ENCODE measurements at regions not wholly inside any gene's neighbourhood (a gene's known extent, or its start where the extent isn't known, plus 50 kb on each side); places are given as distances from the start of the nearest gene placed in this dataset.
"Not testable (repeated sequence)": the region's sequence is repeated elsewhere in the genome, so short reads cannot be mapped to it uniquely, and the experiment has no call there.

GRCh38 chr4:71107726-71108125, 114.3 kb downstream of the DCK start:
- TF ChIP-seq CTCF (IDR thresholded peaks at IDR 0.05), result no peak
- peaks cover 15% of the 10 kb centered on the region for H3K27me3 Mint-ChIP-seq (ENCODE audit: unreplicated experiment)
- no peaks in the 10 kb centered on the region for H3K36me3 Mint-ChIP-seq (ENCODE audit: unreplicated experiment)
- no peak overlapping the region for H3K27ac Mint-ChIP-seq (ENCODE audit: unreplicated experiment)
- H3K9me3 Mint-ChIP-seq (ENCODE audit: unreplicated experiment), result no peaks in the 10 kb centered on the region
- H3K4me1 Mint-ChIP-seq (ENCODE audit: unreplicated experiment), result no peaks in the 10 kb centered on the region
- no peak overlapping the region for H3K4me3 Mint-ChIP-seq (ENCODE audit: unreplicated experiment)
- no peak for DNase-seq (ENCODE audit: extremely low spot score, unreplicated experiment)

GRCh38 chr4:71110499-71110898, 117.0 kb downstream of the DCK start:
- H3K27me3 Mint-ChIP-seq (ENCODE audit: unreplicated experiment), result peaks cover 15% of the 10 kb centered on the region
- no peaks in the 10 kb centered on the region for H3K4me1 Mint-ChIP-seq (ENCODE audit: unreplicated experiment)
- no peaks in the 10 kb centered on the region for H3K36me3 Mint-ChIP-seq (ENCODE audit: unreplicated experiment)
- no peak for TF ChIP-seq CTCF (IDR thresholded peaks at IDR 0.05)
- H3K9me3 Mint-ChIP-seq (ENCODE audit: unreplicated experiment), result no peaks in the 10 kb centered on the region
- no peak overlapping the region for H3K27ac Mint-ChIP-seq (ENCODE audit: unreplicated experiment)
- no peak for DNase-seq (ENCODE audit: extremely low spot score, unreplicated experiment)
- no peak overlapping the region for H3K4me3 Mint-ChIP-seq (ENCODE audit: unreplicated experiment)

- H3K9me3 Mint-ChIP-seq (ENCODE audit: unreplicated experiment); DNase-seq (ENCODE audit: extremely low spot score, unreplicated experiment); H3K36me3 Mint-ChIP-seq (ENCODE audit: unreplicated experiment); H3K4me1 Mint-ChIP-seq (ENCODE audit: unreplicated experiment); H3K27ac Mint-ChIP-seq (ENCODE audit: unreplicated experiment); H3K4me3 Mint-ChIP-seq (ENCODE audit: unreplicated experiment): not testable (repeated sequence)
- peaks cover 15% of the 10 kb centered on the region for H3K27me3 Mint-ChIP-seq (ENCODE audit: unreplicated experiment)
These were observed 117.7 kb downstream of the DCK start for GRCh38 chr4:71111133-71111532.

GRCh38 chr4:71113294-71113693, 119.8 kb downstream of the DCK start:
- Mint-ChIP-seq H3K4me1 (ENCODE audit: unreplicated experiment) (no peaks in the 10 kb centered on the region), H3K4me3 (ENCODE audit: unreplicated experiment) (no peak overlapping the region)

GRCh38 chr4:71120831-71121524, 127.5 kb downstream of the DCK start:
- Mint-ChIP-seq H3K4me1 (ENCODE audit: unreplicated experiment) (no peaks in the 10 kb centered on the region), H3K36me3 (ENCODE audit: unreplicated experiment) (no peaks in the 10 kb centered on the region), H3K9me3 (ENCODE audit: unreplicated experiment) (no peaks in the 10 kb centered on the region), H3K4me3 (ENCODE audit: unreplicated experiment) (no peak overlapping the region), H3K27me3 (ENCODE audit: unreplicated experiment) (peaks cover 28% of the 10 kb centered on the region), H3K27ac (ENCODE audit: unreplicated experiment) (no peak overlapping the region)
- DNase-seq (ENCODE audit: extremely low spot score, unreplicated experiment), result no peak
- no peak for TF ChIP-seq CTCF (IDR thresholded peaks at IDR 0.05)

More at GRCh38 chr4:71113294-71113693, 119.8 kb downstream of the DCK start:
- DNase-seq (ENCODE audit: extremely low spot score, unreplicated experiment), result no peak
- no peak overlapping the region for H3K27ac Mint-ChIP-seq (ENCODE audit: unreplicated experiment)
- no peaks in the 10 kb centered on the region for H3K9me3 Mint-ChIP-seq (ENCODE audit: unreplicated experiment)
- peak; percentile 9 for TF ChIP-seq CTCF (IDR thresholded peaks at IDR 0.05)
- no peaks in the 10 kb centered on the region for H3K36me3 Mint-ChIP-seq (ENCODE audit: unreplicated experiment)
- peaks cover 10% of the 10 kb centered on the region for H3K27me3 Mint-ChIP-seq (ENCODE audit: unreplicated experiment)

Measured in osteocyte (in vitro differentiated cells).